GM12874 (cell line): ENCODE measurements at regions not wholly inside any gene's neighbourhood (a gene's known extent, or its start where the extent isn't known, plus 50 kb on each side); places are given as distances from the start of the nearest gene placed in this dataset.

Source experiments
- CTCF ChIP-seq: IDR thresholded peaks from 2 replicates; pipeline ENCODE4 v1.5.1; 2011; ENCODE audit warnings: low read depth, mild to moderate bottlenecking, control low read depth, low read length, moderate library complexity; ENCODE audit not compliant: insufficient read depth

- no peak for TF ChIP-seq CTCF
Observed at GRCh38 chr5:68966596-68966995, 127.2 kb upstream of the SLC30A5 start.

DNA sequence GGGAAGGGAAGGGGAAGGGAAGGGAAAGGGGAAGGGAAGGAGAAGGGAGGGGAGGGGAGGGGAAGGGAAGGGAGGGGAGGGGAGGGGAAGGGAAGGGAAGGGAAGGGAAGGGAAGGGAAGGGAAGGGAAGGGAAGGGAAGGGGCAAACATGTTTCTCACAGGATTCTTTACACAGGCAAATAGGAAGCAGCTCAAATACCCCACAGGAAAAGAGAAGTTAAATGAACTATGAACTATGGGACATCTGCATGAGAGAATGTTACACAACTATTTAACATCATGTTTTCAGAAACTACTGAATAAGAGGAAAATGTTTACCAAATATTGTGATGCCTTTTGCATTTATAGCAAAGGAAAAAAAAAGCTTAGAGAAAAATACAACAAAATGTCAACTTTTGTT lies 125.4 kb upstream of the SLC30A5 start:
- TF ChIP-seq CTCF, result no peak

GRCh38 chr5:68970617-68971016 lies 123.2 kb upstream of the SLC30A5 start:
- no peak for TF ChIP-seq CTCF

DNA sequence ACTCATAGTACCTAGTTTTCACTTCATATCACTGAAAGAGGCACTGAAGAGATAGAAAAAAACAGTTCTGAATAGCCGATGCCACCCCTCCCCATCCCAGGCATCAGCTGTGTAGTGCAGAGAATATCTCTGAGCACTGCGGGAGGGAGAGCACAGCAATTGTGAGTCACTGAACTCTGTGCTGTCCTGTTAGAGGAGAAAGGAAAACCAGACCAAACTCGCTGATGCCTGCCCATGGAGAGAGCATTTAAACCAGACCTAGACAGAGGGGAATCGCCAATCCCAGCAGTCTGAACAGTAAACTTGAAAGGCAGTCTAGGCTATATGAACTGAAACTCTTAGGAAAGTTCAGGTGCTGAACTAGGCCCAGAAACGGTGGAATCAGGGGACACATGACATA lies 120.1 kb upstream of the SLC30A5 start:
- TF ChIP-seq CTCF, result no peak

GRCh38 chr5:68983043-68983442 lies 110.8 kb upstream of the SLC30A5 start:
- no peak for TF ChIP-seq CTCF

DNA sequence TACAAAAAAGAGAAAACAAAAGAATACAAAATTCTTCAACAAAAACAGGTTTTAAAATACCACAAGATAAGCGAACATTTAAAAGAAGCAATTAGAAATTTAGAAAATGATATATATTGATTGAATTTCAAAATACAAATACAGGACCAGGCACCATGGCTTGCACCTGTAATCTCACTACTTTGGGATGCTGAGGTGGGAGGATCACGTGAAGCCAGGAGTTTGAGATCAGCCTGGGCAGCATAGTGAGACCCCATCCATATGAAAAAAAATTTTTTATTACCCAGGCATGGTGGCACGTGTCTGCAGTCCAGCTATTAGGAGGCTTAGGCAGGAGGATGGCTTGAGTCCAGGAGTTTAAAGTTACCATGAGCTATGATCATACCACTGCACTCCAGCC lies 109.9 kb upstream of the SLC30A5 start:
- no peak for TF ChIP-seq CTCF

DNA sequence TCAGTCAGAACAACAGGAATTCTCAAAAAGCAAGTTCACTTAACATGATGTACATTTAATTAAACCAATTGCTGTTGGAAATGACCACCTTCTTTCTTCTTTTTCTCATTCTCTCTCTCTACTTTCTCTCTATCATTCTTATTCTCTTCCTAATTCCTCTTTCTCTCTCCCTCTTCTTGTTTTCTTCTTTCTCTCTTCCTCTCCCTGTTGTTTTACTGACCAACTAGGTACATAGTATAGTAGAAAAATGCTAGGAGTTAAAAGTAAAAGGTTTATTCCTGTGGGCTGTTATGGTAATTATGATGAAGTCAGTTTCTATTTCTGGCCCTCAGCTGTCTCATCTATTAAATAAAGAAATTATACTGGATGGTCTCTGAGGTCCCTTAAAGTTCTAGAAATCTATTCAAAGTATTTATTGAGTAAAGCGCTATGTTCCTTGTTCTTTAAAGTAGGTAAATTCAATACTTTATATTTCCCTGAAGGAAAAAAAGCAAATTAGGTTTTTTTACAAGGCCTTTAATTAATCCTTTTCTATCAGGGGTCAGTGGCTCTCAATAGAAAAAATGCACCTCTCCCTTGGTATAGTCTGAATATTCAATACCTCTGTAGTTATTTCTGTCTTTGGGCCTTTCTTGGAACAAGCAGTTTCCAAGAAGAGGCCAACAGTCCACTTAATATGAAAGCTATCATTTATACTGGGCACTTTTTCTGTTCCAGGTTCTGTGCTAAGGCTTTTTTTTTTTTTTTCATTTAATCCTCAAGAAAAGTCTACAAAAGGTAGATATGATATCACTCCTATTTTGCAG lies 102.3 kb upstream of the SLC30A5 start:
- TF ChIP-seq CTCF, result no peak
